ENCODE measurements at regions not wholly inside any gene's neighbourhood (a gene's known extent, or its start where the extent isn't known, plus 50 kb on each side); places are given as distances from the start of the nearest gene placed in this dataset.

- Histone ChIP-seq H2BK15ac (ENCODE audit: low read depth, low read length) (no peak overlapping the region), H3K4me1 (ENCODE audit: control insufficient read depth, insufficient read depth, low read length) (no peaks in the 10 kb centered on the region), H4K91ac (ENCODE audit: insufficient read depth, low read depth, low read length) (no peak overlapping the region), H3K23ac (ENCODE audit: low read depth, low read length) (no peak overlapping the region), H2BK120ac (ENCODE audit: low read depth, low read length) (no peak overlapping the region), H4K5ac (ENCODE audit: low read depth, low read length) (no peak overlapping the region), H3K14ac (replicated peaks; ENCODE audit: low read depth, low read length) (no peak overlapping the region), H2AFZ (replicated peaks; ENCODE audit: low read length, poor library complexity) (no peak overlapping the region), H3K27ac (ENCODE audit: insufficient read depth, low read length) (no peak overlapping the region), H2BK20ac (ENCODE audit: low read depth, low read length) (no peak overlapping the region), H2AK5ac (ENCODE audit: low read depth, low read length) (no peak overlapping the region), H3K36me3 (ENCODE audit: control insufficient read depth, insufficient read depth, low read length) (no peaks in the 10 kb centered on the region), H3K4me2 (ENCODE audit: low read depth, low read length) (no peak overlapping the region), H3K18ac (ENCODE audit: low read depth, low read length) (no peak overlapping the region), H4K8ac (ENCODE audit: low read depth in 2 of 2, low read length in 2 of 2) (no peak overlapping the region), H2AK9ac (replicated peaks; ENCODE audit: low read depth, low read length, poor library complexity) (no peak overlapping the region), H3K4ac (ENCODE audit: low read depth, low read length) (no peak overlapping the region), H2BK5ac (ENCODE audit: low read depth, low read length, poor library complexity, severe bottlenecking) (no peak overlapping the region), H3K4me3 (ENCODE audit: insufficient read depth, low read depth, low read length) (no peak overlapping the region), H4K20me1 (ENCODE audit: insufficient read depth, low read length) (no peaks in the 10 kb centered on the region), H3K9ac (ENCODE audit: low read depth, low read length) (no peak overlapping the region), H3K27me3 (ENCODE audit: control insufficient read depth, insufficient read depth, low read length) (no peaks in the 10 kb centered on the region), H3K56ac (ENCODE audit: extremely low read depth, insufficient read depth, low read length) (no peak overlapping the region), H3K9me3 (ENCODE audit: control insufficient read depth, insufficient read depth, low read length) (peaks cover 18% of the 10 kb centered on the region), H3K79me1 (ENCODE audit: low read depth in 1 of 2, low read length in 2 of 2) (no peaks in the 10 kb centered on the region), H3K9me1 (ENCODE audit: insufficient read depth, low read length) (no peaks in the 10 kb centered on the region)
- DNase-seq (no peak), ATAC-seq (ENCODE audit: low read depth) (no peak)
- dilution Hi-C loops (cut with HindIII; ENCODE audit: low sequenced_read_pairs, unreplicated experiment), result no loop called here
- in situ Hi-C loops (cut with MboI; ENCODE audit: low sequenced_read_pairs), result no loop called here
- ChIA-PET POLR2A (ENCODE audit: unreplicated experiment) (no interaction called here), CTCF (no interaction called here)
- intact Hi-C loops (cut with micrococcal nuclease), result no loop called here
- no peak for TF ChIP-seq MXI1 (IDR thresholded peaks at IDR 0.05; ENCODE audit: borderline replicate concordance, low read depth, low read length)
- TF ChIP-seq ELK1 (IDR thresholded peaks at IDR 0.05; ENCODE audit: borderline replicate concordance, low read depth, low read length), result no peak
- TF ChIP-seq RCOR1 (IDR thresholded peaks at IDR 0.05; ENCODE audit: insufficient replicate concordance, low read length), result no peak
- TF ChIP-seq CTCF (conservative IDR thresholded peaks at IDR 0.05; ENCODE audit: low read depth, low read length), result no peak
- TF ChIP-seq MAZ (IDR thresholded peaks at IDR 0.05; ENCODE audit: borderline replicate concordance, low read depth, low read length), result no peak
- TF ChIP-seq CHD1 (IDR thresholded peaks at IDR 0.05; ENCODE audit: low read depth, low read length), result no peak
- TF ChIP-seq BHLHE40 (IDR thresholded peaks at IDR 0.05; ENCODE audit: low read depth, low read length), result no peak
- no peak for TF ChIP-seq RAD21 (IDR thresholded peaks at IDR 0.05; ENCODE audit: low read length)
- no peak for TF ChIP-seq SMC3 (IDR thresholded peaks at IDR 0.05; ENCODE audit: low read depth, low read length)
- TF ChIP-seq USF2 (IDR thresholded peaks at IDR 0.05; ENCODE audit: low read depth, low read length), result no peak
- no peak for TF ChIP-seq NFE2L2 (IDR thresholded peaks at IDR 0.05; ENCODE audit: low read depth, low read length)
- no peak for TF ChIP-seq POLR2A (IDR thresholded peaks at IDR 0.05; ENCODE audit: low read depth, low read length)
- no TSS peak for BruUV-seq (replicated peaks)
- WGBS, 2 experiments (ENCODE audit: extremely low coverage in 2 of 2, insufficient read length in 1 of 2), result no CpG with 5 or more reads among the region's 2 CpGs
Measured at GRCh38 chr15:93800805-93801204, 430.6 kb upstream of the MCTP2 start.
